PC-3 (cell line): ENCODE measurements at regions not wholly inside any gene's neighbourhood (a gene's known extent, or its start where the extent isn't known, plus 50 kb on each side); places are given as distances from the start of the nearest gene placed in this dataset.

ENCODE experiments used
- ATAC-seq: fragments of 200-7000 bp; cut with Tn5 transposase; 2 replicates; pipeline ENCODE4 v1.9.1; 2020; ENCODE audit warnings: mild to moderate bottlenecking, moderate library complexity
- BruUV-seq: library from RNA; stranded (reverse); fragments of 400-500 nt; replicated peaks from 2 replicates; lab custom pipeline; 2021; lab: Mats Ljungman, UMichigan
- CTCF ChIA-PET: fragments of 300-600 bp; sonication (Branson Sonifier 250); formaldehyde crosslinking; loops from one replicate; lab custom pipeline; 2022; ENCODE audit warnings: antibody characterized with exemption; lab: Charles Lee
- POLR2A ChIA-PET: fragments of 300-600 bp; sonication (Branson Sonifier 250); formaldehyde crosslinking; loops from one replicate; lab custom pipeline; 2022; ENCODE audit warnings: antibody characterized with exemption; ENCODE audit not compliant: unreplicated experiment; lab: Charles Lee
- DNase-seq: peaks from one replicate; pipeline ENCODE4 v3.0.0-alpha.2; 2015
- H2AFZ ChIP-seq: fragments of 300-600 bp; sonication (generic); 2 replicates; pipeline ENCODE4 v1.6.0; 2016; ENCODE audit warnings: antibody characterized with exemption, low read length
- H3F3A ChIP-seq: fragments of 300-600 bp; sonication (generic); one replicate; pipeline ENCODE4 v1.6.0; 2017; ENCODE audit warnings: antibody characterized with exemption, low read length, control low read depth, mild to moderate bottlenecking; ENCODE audit not compliant: unreplicated experiment
- H3K27ac ChIP-seq: fragments of 300-600 bp; sonication (generic); 2 replicates; pipeline ENCODE4 v1.5.1; 2016; ENCODE audit warnings: mild to moderate bottlenecking, low read length
- H3K27me3 ChIP-seq: fragments of 300-600 bp; sonication (generic); 2 replicates; pipeline ENCODE4 v1.6.1; 2016; ENCODE audit warnings: low read length, mixed read lengths
- H3K36me3 ChIP-seq: fragments of 300-600 bp; sonication (generic); 2 replicates; pipeline ENCODE4 v1.6.1; 2016; ENCODE audit warnings: low read depth, mixed run types, low read length, mixed read lengths
- H3K4me1 ChIP-seq: fragments of 300-600 bp; sonication (generic); 2 replicates; pipeline ENCODE4 v1.5.1; 2016; ENCODE audit warnings: low read length; ENCODE audit not compliant: insufficient read depth
- H3K4me2 ChIP-seq: fragments of 300-600 bp; sonication (generic); 2 replicates; pipeline ENCODE4 v1.6.0; 2016; ENCODE audit warnings: low read length
- H3K4me3 ChIP-seq: fragments of 300-600 bp; sonication (generic); 2 replicates; pipeline ENCODE4 v1.5.1; 2016; ENCODE audit warnings: mild to moderate bottlenecking, low read length, mixed read lengths
- H3K79me2 ChIP-seq: fragments of 300-600 bp; sonication (generic); 2 replicates; pipeline ENCODE4 v1.6.1; 2017; ENCODE audit warnings: low read length, mixed read lengths
- H3K9ac ChIP-seq: fragments of 300-600 bp; sonication (generic); 2 replicates; pipeline ENCODE4 v1.6.0; 2016; ENCODE audit warnings: mild to moderate bottlenecking, low read length
- H3K9me2 ChIP-seq: fragments of 300-600 bp; sonication (generic); replicated peaks from 2 replicates; pipeline ENCODE4 v1.6.1; 2016; ENCODE audit warnings: mixed run types, low read length, mixed read lengths
- H3K9me3 ChIP-seq: fragments of 300-600 bp; sonication (generic); 2 replicates; pipeline ENCODE4 v1.6.1; 2016; ENCODE audit warnings: low read length, mixed read lengths
- H4K20me1 ChIP-seq: fragments of 300-600 bp; sonication (generic); 2 replicates; pipeline ENCODE4 v1.6.1; 2016; ENCODE audit warnings: low read length, mixed read lengths
- EZH2 ChIP-seq: fragments of 300-600 bp; sonication (generic); IDR thresholded peaks from one replicate; pipeline ENCODE4 v1.6.1; 2017; ENCODE audit warnings: antibody characterized with exemption, mild to moderate bottlenecking, low read length; ENCODE audit not compliant: unreplicated experiment
- EZH2phosphoT487 ChIP-seq: fragments of 300-600 bp; sonication (generic); IDR thresholded peaks from 2 replicates; pipeline ENCODE4 v1.6.1; 2018; ENCODE audit warnings: mild to moderate bottlenecking, antibody characterized with exemption, low read length, borderline replicate concordance
- intact Hi-C: fragments of 100-400 bp; cut with micrococcal nuclease; formaldehyde crosslinking; loops from 2 replicates; pipeline ENCODE4 v1.9.0; 2023
- TF ChIP-seq, protein P1 (sequence below): fragments of 300-600 bp; sonication (generic); conservative IDR thresholded peaks from 2 replicates; pipeline ENCODE4 v1.5.1; 2017; ENCODE audit warnings: antibody characterized with exemption, low read depth, mild to moderate bottlenecking, low read length

DNA sequence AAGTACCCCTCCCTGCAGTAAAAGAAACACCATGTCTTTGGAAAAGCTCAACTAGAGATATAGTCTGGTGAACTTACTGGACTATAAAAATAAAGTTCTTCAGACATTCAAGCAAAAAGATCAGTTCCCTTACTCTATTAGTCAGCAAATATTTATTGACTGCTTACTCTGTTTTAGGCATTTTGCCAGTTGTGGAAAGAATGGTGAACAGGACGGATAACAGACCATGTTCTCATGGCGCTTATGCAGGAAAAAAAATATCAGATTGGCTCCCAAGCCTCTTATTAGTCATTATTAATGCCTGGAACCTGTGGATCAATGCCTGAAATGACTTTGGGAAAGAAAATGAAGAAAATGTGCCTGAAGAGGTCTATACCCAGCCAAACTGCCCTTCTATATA, 282.2 kb upstream of the EPHA7 start:
- intact Hi-C loops, result no loop called here
- H3K9me3 ChIP-seq, result no peaks in the 10 kb centered on the region
- no peak overlapping the region for H3K4me3 ChIP-seq
- no peaks in the 10 kb centered on the region for H3K79me2 ChIP-seq
- no peaks in the 10 kb centered on the region for H3K9me2 ChIP-seq
- CTCF ChIA-PET, result interaction anchor here (0.5 kb wide), 1 partner anchor 62 kb away, joined by 3 read pairs; no protein-coding TSS in a partner anchor
- no peaks in the 10 kb centered on the region for H3F3A ChIP-seq
- no peak overlapping the region for H3K9ac ChIP-seq
- no peak overlapping the region for H2AFZ ChIP-seq
- peak; percentile 65 for DNase-seq
- H3K27me3 ChIP-seq, result no peaks in the 10 kb centered on the region
- POLR2A ChIA-PET, result no interaction called here
- no peak overlapping the region for H3K27ac ChIP-seq
- TF ChIP-seq EZH2phosphoT487 (no peak), EZH2 (no peak)
- TF ChIP-seq, protein P1, sequence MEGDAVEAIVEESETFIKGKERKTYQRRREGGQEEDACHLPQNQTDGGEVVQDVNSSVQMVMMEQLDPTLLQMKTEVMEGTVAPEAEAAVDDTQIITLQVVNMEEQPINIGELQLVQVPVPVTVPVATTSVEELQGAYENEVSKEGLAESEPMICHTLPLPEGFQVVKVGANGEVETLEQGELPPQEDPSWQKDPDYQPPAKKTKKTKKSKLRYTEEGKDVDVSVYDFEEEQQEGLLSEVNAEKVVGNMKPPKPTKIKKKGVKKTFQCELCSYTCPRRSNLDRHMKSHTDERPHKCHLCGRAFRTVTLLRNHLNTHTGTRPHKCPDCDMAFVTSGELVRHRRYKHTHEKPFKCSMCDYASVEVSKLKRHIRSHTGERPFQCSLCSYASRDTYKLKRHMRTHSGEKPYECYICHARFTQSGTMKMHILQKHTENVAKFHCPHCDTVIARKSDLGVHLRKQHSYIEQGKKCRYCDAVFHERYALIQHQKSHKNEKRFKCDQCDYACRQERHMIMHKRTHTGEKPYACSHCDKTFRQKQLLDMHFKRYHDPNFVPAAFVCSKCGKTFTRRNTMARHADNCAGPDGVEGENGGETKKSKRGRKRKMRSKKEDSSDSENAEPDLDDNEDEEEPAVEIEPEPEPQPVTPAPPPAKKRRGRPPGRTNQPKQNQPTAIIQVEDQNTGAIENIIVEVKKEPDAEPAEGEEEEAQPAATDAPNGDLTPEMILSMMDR, result no peak
- BruUV-seq, result no TSS peak
- H3K4me1 ChIP-seq, result peaks cover 9% of the 10 kb centered on the region; the same call in 1 of the 2 replicates
- H4K20me1 ChIP-seq, result no peaks in the 10 kb centered on the region
- peak overlapping the region; percentile 10; the same call in 1 of the 2 replicates for H3K4me2 ChIP-seq
- H3K36me3 ChIP-seq, result no peaks in the 10 kb centered on the region
- peak; percentile 65 for ATAC-seq

DNA sequence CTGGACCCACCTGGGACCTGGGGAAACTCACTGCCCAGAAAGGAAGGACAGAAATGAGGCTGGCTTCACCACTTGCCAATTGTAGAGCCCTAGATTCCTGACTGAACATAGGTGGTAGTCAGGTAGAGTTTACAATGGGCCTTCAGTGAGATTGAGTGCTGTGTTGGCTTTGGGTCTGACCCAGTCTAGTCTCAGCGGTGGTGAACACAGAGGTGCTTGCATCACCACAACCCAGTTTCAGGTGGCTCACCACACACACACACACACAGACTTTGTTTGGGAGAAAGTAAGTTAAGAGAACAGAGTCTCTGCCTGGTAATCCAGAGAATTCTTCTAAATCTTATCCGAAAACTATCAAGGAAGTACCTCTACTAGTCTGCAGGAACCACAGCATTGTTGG, 266.1 kb upstream of the EPHA7 start:
- CTCF ChIA-PET, result no interaction called here
- no peak overlapping the region for H3K4me3 ChIP-seq
- TF ChIP-seq EZH2 (no peak), EZH2phosphoT487 (no peak)
- TF ChIP-seq, protein P1, result no peak

DNA sequence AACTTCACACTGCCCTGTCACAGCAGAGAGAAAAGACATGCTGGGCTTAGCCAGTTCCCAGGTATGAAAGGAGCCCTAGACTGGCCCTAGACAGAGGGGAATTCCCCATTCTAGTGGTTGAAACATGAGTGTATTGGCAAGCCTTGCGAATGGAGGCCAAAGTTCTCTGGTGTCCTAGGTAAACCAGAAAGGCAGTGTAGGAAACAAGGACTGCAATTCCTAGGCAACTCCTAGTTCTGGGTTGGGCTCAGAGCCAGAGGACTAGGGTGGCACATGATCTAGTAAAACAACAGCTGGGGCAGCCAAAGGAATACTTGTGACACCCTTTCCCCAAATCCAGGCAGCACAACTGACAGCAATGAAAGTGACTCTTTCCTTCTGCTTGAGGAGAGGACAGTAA, 265.0 kb upstream of the EPHA7 start:
- ChIA-PET CTCF (no interaction called here), POLR2A (no interaction called here)
- no peak overlapping the region for H3K4me2 ChIP-seq
- H3K9me2 ChIP-seq, result no peaks in the 10 kb centered on the region
- ATAC-seq (no peak), DNase-seq (peak; percentile 47)
- H3F3A ChIP-seq, result peaks cover 3% of the 10 kb centered on the region
- H3K27me3 ChIP-seq, result no peaks in the 10 kb centered on the region
- H3K4me3 ChIP-seq, result no peak overlapping the region
- H3K27ac ChIP-seq, result no peak overlapping the region
- no peak overlapping the region for H2AFZ ChIP-seq
- intact Hi-C loops, result no loop called here
- H3K79me2 ChIP-seq, result no peaks in the 10 kb centered on the region
- peaks cover 3% of the 10 kb centered on the region; the same call in 1 of the 2 replicates for H3K4me1 ChIP-seq
- TF ChIP-seq EZH2 (no peak), EZH2phosphoT487 (no peak)
- TF ChIP-seq, protein P1, result no peak
- H3K9me3 ChIP-seq, result no peaks in the 10 kb centered on the region
- H3K36me3 ChIP-seq, result no peaks in the 10 kb centered on the region
- no TSS peak for BruUV-seq
- no peaks in the 10 kb centered on the region for H4K20me1 ChIP-seq
- no peak overlapping the region for H3K9ac ChIP-seq

More for the DNA sequence above, 266.1 kb upstream of the EPHA7 start:
- Histone ChIP-seq H3K9me2 (no peaks in the 10 kb centered on the region), H3K4me1 (no peaks in the 10 kb centered on the region), H3K4me2 (no peak overlapping the region), H3K9me3 (no peaks in the 10 kb centered on the region), H3K9ac (no peak overlapping the region), H3F3A (no peaks in the 10 kb centered on the region), H3K79me2 (no peaks in the 10 kb centered on the region), H4K20me1 (no peaks in the 10 kb centered on the region), H3K27ac (no peak overlapping the region), H3K27me3 (no peaks in the 10 kb centered on the region), H3K36me3 (no peaks in the 10 kb centered on the region), H2AFZ (no peak overlapping the region)
- no TSS peak for BruUV-seq
- no peak for ATAC-seq
- no peak for DNase-seq
- POLR2A ChIA-PET, result no interaction called here
- intact Hi-C loops, result no loop called here
